Right renal pelvis (tissue), 4 donors: ENCODE measurements at regions not wholly inside any gene's neighbourhood (a gene's known extent, or its start where the extent isn't known, plus 50 kb on each side); places are given as distances from the start of the nearest gene placed in this dataset.
A peak's percentile ranks its signal among the peaks of the same experiment; 100 is the strongest.

Experiments
- DNase-seq, 4 donors: peaks; one replicate each; pipeline ENCODE4 v3.0.0-alpha.2; 2013; ENCODE audit warnings: low read depth in 4 of 4, low spot score in 3 of 4, missing footprints in 1 of 4

DNA sequence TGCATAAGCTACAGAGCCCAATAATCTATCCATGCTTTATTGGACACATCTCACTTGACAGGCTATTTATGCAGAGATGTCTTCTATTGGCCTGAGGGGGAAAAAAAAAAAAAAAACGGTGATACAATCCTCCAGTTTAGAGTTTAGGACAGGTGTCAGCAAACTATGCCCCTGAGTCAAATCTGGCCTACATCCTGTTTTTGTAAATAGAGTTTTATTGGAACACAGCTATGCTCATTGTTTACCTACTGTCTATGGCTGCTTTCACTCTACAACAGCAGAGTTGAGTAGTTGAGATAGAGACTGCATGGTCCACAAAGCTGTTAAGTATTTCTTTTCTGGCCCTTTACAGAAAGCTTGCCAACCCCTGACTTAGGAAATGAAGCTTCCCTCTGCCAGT is 403.1 kb downstream of the C12orf75 start:
- no peak for DNase-seq

DNA sequence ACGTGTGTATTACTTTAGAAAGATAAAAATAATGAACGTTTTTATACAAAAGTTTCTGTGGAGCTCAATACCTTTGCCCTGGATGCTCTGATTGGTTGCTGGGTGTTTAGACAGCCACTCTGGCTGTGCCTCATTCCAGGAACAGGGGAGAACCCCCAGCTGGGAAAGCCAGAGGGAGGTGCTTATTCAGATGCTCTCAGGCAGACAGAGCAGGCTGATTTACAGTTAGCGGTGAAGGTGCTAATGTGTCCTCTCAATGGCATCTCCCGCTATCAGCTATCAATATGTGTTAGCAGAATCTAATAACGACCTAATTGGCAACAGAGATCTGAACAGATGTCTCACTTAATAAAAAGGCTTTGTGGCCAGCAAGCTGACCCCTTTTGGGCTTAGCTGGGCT is 402.3 kb downstream of the NUAK1 start:
- DNase-seq, result no peak

DNA sequence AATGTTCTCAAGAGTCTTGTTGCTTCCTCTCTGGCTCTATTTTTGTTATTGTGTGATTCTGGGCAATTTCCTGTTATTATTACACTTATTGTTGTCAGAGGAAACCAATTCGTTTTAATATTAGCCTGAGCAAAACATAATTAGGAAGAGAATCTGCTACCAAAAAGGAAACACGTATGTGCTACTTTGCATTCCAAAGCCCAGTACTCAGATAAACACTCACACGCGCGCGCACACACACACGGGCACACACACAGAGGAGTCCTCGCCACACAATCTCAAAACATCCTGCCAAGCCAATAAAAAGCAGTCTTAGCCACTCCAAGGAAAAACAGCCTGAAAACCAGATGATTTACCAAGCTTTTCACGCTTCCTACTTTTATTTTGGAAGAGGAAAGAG is 400.7 kb downstream of the NUAK1 start:
- no peak for DNase-seq

DNA sequence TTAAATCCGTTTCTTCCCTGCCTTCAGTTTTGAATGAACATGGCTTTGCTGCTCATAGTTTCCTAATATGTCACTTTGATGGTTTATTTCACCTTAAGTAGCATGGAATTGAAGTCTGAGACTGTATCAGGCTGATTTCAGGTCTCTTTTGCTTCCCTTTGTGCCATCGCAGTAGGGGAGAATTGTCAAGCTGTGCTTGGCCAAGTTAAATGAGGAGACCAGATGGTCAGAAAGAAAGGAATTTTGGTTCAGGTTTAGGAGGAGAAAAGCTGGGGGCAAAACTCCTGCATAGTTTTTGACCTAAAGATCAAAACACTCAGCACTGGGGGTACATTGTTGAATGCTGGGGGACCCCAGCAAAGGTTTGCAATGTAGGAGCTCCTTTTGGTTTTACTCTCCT is 398.4 kb downstream of the NUAK1 start:
- no peak for DNase-seq

DNA sequence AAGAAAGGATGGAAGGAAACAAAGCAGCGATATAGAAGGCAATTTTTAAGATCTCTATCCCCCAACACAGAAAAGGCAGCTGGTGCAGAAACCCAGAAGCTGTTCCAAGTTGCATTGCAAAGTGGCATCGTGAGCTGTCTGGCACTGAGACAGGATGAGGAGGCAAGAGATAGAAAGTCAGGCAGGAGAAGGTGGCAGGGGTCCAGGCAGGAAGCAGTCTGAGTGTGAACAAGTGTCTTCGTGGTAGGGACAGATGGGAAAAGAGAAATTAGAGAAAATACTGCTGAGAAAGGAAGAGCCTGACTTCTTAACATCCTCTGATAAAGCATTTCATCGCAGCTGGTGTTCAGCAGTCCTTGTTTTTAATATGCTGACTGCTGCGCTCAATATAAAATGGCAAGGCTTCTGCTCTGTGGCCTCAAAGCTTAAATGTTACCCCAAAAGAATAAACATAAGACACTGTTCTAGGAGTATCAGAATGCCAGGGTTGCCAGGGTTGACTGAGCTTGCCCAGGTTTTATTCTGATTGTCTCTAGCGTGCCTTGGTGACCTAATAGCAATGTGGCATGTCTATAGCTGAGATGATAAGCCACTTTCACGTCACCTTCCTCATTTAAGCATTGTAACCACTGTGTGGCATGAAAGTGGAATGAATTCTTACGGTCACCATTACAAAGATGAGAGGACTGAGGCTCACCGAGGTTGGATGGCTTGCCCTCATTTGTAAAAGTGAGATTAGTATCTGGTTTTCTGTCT is 397.6 kb downstream of the NUAK1 start:
- DNase-seq, result peak in 1 of 4 donors; percentile 10

DNA sequence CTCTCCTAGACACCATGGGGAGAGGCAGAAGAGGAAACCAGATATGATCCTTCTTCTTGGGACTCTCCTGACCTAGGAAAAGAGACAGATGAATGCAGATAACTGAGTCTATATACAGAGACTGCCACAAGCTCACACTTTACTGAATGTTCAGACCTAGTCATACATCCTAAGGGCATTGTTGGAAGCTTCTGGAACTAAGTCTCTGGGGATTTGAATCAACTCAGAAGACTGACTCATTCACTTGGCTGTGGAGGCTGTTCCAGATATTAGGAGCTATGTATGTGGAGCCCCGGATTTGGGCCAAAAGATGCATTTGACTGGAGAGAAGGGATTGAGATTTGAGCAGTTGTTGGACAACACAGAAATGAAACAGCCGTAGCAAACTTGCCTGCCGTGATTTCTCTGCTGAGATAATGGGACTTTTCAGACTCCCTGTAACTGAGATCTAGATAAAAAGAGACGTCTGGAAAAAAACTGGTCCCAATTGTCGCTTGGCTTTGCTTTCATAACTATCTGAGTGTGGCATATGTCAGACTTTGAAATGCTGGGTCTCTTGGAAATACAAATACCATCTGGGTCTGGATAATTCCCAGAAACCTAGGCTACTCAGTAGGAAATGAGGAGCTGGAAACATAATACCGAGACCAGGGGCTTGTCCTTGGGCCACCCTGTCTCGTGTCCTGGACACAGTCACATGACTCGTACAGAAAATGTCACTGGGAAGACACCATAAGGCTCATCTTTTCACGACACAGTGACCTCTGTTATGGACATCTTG is 396.8 kb downstream of the NUAK1 start:
- DNase-seq, result no peak

DNA sequence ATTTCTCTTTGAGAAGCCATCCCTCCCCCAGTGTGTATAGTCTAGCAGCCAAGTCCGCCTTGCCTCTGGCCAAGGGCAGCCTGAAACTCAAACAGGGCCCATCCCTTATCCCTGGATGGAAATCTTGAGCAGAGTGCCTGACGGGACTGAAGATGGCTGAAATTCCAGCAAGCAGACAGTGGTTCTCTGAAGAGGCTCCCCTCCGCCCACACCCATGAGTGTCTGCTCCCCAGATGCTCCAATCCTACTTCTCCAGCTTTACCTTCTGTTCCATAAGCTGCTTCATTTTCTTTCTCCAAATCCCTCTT is 396.2 kb downstream of the NUAK1 start:
- DNase-seq, result no peak

DNA sequence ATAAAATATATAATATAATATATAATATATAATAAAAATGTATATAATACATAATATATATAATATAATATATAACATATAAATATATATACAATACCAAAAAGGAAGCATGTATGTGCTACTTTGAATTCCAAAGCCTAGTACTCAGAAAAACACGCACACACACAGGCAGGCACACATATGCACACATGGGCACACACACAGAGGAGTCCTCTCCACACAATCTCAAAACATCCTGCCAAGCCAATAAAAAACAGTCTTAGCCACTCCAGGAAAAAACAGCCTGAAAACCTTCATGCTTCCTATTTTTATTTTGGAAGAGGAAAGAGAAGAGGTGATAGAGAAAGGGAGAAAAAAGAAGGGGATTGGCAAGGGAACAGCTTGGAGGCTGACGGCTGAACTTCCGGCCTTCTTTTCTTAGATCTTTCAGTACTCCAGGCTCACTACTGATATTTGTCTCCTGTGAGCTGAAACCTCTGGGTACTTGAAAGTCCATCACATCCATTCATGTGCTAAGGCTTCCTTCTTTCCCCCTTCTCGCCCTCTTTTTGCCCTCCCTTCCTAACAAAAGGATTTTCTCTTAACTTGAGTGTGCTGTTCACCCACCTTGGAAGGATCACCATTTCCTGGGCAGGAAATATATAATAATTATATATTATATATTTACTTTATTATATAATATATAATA is 394.2 kb downstream of the NUAK1 start:
- no peak for DNase-seq

DNA sequence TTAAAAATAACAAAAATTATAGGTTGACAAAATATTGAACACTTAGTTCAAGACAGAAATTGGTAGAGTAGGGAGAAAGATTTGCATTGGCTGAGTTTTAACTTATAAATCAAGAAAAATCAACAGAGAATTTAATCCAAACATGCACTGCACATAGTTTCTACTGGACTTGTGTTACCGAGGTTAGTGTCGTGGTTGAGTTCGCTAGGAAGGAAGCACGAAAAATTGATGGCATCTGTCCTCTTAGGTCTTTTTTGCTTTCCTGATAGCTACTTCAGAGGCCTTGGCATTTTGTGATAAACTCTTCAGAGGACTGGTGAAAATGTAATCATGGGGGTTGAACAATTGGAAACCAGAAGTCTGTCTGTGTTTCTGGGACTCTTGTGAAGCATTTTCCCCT is 392.9 kb downstream of the NUAK1 start:
- no peak for DNase-seq

DNA sequence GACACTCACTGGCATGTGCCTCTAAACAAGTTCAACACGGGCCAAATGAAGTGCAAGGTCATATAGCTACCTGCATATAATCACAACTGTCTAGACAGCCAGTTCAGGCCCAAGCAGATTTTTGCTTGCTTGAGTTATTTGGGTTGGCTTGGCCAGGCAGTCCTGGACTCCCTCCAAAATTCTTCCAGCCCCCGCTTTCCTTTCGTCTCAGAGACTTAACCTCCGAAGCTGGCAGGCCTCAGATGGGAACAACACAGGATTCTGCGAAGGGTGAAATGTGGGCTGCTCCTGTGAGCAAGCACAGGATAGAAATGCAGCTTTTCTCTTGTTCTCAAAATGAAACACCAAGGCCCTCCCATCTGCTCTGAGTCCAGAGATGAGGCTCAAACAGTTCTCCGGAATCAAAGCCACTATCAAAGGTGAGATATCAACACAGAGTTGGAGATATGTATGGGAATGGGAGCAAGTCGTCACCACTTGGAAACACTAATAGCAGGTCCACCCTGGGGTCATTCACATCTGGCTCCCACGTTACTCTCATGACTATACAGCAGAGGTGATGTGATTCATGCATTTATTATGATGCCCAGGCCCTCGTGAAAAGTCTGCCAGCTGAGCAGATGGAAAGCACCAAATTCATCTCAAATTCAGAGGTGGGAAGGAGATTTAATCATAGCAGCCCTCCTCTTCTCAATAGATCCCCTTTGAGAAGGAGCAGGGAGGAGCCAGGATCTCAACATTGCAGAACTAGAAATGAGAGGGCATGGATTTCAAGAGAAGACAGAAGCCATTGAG is 389.8 kb downstream of the NUAK1 start:
- DNase-seq, result no peak

DNA sequence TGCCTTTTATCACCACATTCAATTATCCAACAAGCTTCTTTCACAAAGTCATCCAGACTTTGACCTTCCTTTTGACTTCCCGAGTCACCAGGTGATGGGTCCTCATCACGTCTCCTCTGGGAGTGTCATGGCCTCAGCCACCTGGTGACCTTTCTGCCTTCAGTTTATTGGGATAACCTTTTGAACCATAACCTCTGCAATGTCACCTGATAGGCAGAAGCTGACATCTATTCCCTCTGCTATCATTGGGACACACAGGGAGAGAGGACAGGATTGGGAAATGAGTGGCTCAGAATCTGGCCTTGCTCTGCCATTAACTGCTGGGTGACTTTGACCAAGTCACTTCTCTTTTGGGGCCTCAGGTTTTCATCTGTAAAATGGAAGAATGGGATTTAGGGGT is 388.7 kb downstream of the NUAK1 start:
- DNase-seq, result no peak

DNA sequence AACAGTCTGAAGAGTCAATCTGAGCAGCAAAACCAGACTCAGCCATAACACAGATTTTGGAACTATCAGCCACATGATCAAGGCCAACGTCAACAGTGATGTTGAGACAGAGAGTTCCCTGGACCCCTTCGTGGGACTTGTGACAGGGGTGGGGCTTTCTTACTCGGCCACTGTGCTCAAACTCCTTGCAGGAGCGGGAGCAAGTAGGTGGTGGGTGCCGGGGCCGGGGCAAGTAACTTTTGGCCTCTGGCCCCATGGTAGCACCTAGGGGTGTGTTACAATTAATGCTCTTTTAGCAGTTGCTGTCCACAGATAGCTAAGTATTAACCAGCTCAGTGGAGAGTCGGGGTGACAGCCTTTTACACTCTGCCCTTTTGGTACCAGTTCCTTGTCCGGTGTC is 384.4 kb downstream of the NUAK1 start:
- DNase-seq, result no peak

DNA sequence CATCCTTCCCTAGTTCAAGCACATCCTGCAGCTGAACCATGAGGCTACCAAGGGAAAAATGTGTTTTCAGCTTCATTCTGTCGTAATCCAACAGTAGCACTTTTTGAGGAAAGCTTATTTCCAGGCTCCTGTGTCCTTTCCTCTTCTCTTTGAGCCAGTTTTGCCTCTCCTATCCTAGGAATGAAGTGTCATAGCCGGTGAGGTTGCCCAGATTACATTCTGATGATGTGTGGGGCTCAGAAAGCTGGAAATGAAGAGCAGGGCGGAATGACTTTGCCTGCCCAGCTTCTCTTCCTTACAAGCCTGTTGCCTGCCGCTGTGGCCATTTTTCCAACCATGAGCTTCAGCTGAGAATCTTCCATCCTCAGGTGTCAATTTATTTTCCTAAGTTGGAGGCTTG is 381.8 kb downstream of the NUAK1 start:
- DNase-seq, result no peak

DNA sequence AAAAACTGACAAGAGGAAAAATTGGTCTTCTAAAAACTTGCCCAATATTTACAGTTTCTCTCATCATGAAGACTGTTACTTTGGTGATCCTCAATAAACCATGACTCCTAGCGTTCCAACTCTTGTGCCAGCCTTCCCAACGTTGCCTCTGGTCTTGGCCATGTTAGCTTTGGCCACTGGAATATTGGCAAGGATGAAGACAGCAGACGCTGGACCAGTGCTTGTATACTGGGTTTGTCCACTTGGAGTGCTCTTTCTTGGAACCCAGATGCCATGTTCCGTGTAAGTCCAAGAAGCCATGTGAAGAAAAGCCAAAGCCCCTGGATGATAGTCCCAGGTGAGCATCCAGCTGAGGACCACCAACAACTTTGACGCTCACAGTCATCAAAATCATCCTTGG is 379.6 kb downstream of the NUAK1 start:
- no peak for DNase-seq

DNA sequence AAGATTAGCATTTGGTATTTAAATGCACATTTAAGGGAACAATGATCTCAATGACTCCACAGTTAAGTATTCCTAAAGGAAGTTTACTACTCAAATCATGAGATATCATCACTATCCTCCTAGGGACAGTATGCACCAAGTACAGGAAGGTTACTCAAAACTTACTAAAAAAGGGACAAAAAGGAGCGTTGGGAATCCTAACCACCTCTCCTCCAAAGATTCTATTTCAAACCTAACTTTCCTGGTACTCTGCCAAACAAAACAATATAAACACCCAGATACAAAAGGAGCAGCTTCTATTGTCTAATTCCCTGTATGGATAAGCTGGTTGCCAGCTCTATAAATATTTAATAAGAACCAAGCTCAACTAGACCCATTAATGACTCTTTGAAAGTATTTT is 377.7 kb downstream of the NUAK1 start:
- DNase-seq, result no peak

DNA sequence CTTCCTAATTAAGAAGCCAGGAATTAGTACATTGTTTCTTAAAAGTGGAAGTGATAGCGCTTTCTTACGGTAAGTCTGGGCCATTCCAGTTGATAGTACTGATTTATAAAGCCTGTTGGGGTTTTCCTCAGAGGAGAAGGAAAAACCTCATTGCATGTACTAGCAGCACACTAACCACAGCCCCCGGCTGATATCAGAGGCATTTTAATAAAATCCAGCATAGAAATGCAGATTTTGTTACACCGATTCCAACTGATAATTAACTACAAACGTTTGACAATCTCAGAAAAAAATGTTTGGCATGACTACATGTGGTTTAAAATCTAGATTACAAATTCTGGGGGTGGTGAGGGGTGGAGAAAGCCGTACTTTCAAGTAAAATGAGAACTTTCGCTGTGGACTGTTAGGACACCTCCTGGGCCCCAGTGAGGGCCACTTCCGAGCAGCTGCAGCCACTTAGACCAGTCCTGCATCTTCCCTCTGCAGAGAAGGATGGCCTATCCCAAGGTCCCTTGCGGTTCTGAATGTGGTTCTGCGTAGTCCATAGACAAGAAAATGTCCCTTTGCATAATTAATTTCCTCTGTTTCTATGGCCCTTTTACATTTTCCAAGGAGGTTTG is 374.4 kb downstream of the NUAK1 start:
- no peak for DNase-seq

DNA sequence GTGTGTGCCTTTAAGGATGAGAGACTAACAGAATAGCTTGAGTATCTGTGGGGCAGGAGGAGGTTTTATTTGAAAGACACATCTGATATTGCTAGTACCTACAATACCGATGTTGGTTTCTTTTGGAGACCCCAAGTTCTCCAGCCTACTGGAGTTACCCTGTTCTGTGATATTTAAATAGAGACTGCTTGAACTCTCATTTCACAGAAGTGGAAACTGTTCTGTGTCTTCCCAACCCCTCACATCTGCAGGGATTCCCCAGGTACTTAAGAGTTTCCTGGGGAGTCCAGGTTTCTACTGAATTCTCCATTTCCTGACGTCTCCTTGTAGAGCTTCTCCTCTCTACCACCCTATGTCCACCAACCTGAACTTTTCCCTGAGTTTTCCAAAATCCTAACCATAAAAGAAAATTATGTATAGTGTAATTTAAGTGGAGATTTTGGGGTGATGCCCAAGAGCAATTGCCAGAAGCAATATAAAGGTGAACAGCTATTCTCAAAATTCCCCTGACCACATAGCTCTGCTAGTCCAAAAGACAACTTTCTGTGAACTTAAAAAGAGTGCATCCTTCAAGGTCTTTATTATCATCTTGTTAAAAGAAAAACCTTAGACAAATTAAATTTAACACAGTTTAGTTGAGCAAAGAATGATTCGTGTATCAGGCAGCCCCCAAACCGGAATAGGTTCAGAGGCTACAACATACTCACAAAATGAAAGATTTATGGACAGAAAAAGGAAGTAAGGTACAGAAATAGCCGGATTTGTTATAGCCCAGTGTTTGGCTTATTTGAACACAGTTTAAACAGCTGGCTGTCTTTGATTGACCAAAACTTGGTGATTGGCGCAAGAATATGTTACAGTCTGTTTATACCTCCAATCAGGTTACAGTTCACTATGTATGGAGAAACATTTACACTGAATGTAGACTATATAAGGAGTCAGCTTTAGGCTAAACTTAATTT is 373.4 kb downstream of the NUAK1 start:
- no peak for DNase-seq

DNA sequence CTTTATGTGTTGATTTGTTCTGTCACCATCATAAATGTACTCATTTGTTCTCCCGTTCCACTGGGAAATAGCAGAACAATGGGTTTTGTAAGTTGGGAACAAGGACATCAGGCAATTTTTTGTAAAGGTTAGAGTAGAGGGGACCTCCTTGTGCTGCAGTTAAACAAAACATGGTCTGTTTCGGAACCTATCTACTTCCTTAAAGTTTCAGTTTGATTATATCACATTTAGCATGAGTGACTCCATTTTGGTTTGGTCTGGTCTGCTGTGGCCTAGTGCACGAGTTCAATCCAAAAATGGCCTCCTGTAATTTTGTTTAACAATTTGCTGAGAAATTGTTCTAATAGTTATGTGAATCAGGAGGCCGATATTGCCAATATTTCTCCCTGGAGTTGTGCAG is 372.7 kb downstream of the NUAK1 start:
- no peak for DNase-seq

DNA sequence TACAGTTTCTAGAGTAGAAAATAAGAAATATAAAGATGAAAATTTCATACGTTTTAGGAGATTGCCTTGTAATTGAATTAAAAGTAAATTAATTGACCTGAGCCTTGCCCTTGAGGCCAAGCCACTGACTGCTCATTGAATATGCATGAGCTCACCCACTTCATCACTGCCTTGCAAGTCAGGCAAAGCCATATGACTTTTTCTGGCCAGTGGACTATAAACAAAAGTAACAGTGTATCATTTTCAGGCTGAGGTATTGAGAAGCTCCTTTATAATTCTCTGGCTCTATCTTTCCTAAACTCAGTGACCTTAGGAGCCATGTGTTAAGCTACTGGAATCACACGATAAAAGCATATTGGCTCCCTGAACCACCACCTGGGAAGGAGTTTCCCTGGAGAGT is 369.3 kb downstream of the NUAK1 start:
- no peak for DNase-seq

DNA sequence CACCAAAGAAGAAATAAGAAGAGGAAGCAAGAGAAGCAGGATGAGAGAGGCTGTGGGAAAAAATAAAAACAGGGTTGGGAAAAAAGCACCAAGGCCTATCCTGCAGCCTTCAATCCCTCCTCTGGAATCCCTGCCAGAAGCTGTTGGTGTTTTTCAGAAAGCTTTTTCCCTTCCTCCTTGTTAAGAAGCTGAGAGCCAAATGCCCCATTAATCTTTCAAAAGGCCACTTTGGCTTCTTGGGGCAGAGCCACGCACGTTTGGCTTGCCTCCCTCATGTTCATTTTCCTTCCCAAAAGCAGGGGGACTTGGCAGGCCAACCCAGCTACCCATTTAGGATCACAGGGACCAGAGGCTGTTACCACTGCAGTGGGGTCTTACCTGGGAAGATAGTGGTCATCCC is 365.3 kb downstream of the NUAK1 start:
- no peak for DNase-seq
